ENCODE measurements at regions not wholly inside any gene's neighbourhood (a gene's known extent, or its start where the extent isn't known, plus 50 kb on each side); places are given as distances from the start of the nearest gene placed in this dataset.
"Not testable (repeated sequence)": the region's sequence is repeated elsewhere in the genome, so short reads cannot be mapped to it uniquely, and the experiment has no call there.

- no peak for DNase-seq
Measured at GRCh38 chr3:104180906-104181305, 1185.8 kb upstream of the ALCAM start.

- DNase-seq, result no peak
Measured at GRCh38 chr3:104190681-104191080, 1176.0 kb upstream of the ALCAM start.

DNA sequence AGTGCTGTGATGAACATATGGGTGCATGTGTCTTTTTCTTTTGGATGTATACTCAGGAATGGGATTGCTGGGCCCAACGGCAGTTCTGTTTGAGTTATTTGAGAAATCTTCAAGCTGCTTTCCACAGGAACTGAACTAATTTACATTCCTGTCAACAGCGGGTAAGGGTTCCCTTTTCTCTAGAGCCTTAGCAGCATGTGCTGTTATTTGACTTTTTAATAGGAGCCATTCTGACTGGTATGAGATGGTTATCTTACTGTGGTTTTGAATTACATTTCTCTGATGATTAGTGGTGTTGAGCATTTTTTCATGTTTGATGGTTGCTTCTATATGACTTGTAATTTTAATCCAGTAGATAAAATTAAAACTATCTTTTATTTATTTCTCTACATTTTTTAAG, 1168.6 kb upstream of the ALCAM start:
- DNase-seq, result no peak

GRCh38 chr3:104206925-104207324, 1159.8 kb upstream of the ALCAM start:
- DNase-seq, result no peak

- DNase-seq, result no peak
Measured at GRCh38 chr3:104214277-104214676, 1152.4 kb upstream of the ALCAM start.

GRCh38 chr3:104214937-104215336, 1151.8 kb upstream of the ALCAM start:
- no peak for DNase-seq

- not testable (repeated sequence) for DNase-seq
Measured at GRCh38 chr3:104219046-104219445, 1147.7 kb upstream of the ALCAM start.

DNA sequence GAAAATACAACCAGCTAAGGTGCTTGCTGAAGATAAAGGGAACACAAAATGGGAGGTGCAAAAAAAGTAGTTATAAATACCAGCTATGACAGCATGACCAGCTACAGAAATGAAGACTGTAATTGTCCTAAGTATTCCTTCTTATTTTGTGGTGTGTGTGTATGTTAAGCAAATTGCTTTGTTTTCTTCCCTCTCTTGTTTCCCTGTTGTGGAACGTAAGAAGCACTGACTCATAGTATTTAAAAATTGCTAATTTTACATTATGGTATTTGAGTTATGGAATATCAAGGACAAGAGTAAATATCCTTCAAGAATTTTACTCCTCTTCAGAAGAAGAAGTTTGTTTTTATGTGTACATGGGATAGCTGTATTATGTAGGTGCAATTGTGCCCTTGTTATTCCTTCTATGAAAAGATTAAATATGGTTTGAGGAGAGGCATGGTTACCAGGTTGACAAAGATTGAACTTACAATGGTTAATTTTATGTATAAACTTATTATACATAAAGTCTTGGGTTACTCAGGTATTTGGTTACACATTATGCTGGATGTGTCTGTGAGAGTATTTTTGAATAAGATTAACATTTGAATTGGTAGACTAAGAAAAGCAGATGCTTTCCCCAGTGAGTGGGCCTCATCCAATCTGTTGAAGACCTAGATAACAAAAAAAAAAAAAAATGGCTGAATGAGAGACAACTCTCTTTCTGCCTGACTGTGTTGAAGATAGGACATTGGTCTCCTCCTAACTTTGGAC, 1132.1 kb upstream of the ALCAM start:
- DNase-seq, result no peak

DNA sequence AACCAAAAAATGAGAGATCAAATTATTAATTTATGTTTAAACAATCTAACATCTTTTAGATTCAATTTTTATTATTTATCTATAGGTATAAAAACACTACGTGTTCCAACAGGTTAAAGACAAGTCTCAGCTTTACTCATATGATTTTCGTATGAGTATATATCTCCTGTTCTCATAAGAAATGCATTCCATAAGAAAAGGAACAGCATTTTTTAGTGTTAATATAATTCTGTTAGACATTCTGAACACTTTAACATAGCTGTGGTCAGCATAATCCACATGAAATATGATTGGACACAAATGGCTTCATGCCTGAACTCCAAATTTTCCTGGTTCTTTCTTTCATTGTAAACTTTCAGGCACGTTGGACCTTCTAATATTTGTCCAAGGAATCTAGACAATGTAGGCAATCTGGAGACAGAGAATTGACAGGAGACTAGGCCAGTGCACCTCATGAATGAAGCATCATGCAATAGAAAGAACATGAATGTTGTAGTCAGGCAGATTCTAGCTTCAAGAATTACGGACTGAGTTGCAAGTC, 1122.0 kb upstream of the ALCAM start:
- DNase-seq, result no peak

- no peak for DNase-seq
Measured at GRCh38 chr3:104245261-104245660, 1121.4 kb upstream of the ALCAM start.

- no peak for DNase-seq
Measured at GRCh38 chr3:104245981-104246380, 1120.7 kb upstream of the ALCAM start.

DNA sequence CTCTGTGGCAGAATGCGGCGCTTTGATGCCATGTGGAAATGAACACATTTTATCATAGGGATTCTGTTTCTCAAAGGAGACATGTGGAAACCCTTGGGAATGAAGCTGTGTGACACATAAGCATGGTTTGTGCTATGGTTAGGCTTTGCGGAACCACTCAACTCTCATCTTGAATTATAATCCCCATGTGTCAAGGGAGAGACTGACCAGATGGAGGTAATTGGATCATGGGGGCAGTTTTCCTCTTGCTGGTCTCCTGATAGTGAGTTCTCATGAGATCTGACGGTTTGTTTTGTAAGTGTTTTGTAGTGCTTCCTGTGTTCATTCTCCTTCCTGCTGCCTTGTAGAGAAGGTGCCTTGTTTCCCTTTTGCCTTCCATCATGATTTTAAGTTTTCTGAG, 1109.2 kb upstream of the ALCAM start:
- no peak for DNase-seq

DNA sequence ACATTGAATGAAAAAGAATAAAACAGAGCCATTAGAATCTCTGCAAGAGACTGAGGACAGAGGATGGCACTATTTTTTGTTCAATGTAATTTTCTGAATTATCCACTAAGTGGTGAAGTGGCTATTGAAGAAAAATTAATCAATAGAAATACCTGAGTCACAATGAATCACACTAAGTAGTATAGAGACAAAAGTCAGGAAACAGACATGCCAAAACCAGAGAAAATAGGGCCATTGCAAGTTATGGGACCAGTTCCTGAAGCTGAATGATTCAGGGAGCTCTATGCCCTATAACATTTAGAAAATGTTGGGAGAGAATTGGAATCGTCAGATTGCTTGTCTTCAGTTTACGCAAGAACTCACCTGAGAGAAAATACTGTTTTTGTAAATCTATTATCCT, 1103.2 kb upstream of the ALCAM start:
- no peak for DNase-seq

GRCh38 chr3:104266219-104266618, 1100.5 kb upstream of the ALCAM start:
- DNase-seq, result not testable (repeated sequence)

- no peak for DNase-seq
Measured at GRCh38 chr3:104269771-104270170, 1096.9 kb upstream of the ALCAM start.

GRCh38 chr3:104273046-104273649, 1093.6 kb upstream of the ALCAM start:
- DNase-seq, result no peak

DNA sequence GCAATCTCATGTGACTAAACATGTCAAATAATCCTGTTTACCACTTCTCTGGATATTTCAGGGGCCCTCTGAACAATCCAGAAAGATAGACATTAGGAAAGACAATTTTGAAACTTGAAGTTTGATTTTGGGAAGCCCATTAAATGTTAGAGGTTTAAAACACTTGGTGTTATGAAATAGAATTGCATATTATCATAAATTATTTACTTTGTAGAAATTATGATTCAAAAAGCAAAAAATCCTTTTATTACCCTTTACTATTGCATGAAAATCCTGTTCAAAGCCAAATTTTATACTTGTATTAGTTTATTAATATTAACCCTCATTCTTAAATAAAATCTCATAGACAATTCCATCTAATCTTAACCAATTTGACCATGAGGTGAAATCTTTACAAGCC, 1091.5 kb upstream of the ALCAM start:
- DNase-seq, result no peak

DNA sequence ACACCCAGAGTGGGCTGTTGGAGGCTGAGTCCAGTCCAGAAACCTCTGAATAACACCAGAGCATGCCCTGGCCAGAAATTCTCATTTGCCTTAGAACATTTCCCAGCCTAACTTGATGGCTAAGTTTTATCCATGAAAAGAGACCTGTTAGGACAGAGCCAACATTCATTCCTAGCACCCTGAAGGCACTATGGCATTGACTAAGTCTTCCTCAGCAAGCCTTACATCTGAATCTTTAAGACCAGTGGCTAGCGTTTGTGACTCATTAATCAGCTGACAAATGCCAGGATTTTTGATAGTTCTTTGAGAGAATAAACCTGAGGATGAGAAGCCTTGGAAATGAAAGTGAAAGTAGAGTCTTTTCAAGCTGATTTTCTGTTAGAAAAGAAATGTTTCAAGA, 1087.1 kb upstream of the ALCAM start:
- DNase-seq, result peak; percentile 26

DNA sequence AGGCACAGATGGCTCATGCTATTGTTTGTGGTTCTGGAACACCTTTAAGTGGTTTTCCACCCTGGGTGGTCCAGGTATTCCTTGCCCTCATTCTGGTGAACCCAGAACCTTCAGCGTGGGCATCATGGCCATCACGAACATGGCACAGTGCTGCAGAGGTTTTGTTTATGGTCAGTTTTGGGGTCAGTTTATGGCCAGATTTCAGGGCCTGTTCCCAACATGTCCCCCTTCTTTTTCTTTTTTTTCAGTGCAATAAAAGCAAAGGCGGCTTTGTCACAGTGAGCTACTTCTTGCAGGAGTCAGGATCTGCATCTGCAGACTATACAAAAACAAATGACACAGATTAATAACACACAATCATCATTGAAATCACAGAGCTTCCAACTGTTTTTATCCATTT, 1085.0 kb upstream of the ALCAM start:
- no peak for DNase-seq

GRCh38 chr3:104286645-104287044, 1080.1 kb upstream of the ALCAM start:
- no peak for DNase-seq

- peak; percentile 6 for DNase-seq
Measured at GRCh38 chr3:104291437-104291851, 1075.3 kb upstream of the ALCAM start.

DNA sequence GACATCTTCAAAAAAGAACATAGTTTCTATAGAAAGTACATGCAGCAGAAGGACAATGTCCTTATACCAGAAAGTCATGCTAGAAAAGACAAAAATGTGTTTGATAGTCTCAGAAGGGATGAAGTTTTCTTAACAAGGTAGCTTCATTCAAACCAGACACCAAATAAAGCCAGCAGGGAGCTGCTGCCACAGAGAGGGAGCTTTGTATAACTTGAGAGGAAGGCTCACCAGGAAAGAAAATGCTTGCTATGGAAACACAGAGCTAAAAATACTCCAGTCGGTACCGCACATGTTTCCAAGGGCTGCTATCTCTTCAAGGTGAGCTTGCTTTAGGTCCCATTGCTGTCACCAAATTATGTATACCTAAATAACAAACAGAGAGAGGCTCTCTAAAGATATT, 1074.8 kb upstream of the ALCAM start:
- DNase-seq, result no peak

DNA sequence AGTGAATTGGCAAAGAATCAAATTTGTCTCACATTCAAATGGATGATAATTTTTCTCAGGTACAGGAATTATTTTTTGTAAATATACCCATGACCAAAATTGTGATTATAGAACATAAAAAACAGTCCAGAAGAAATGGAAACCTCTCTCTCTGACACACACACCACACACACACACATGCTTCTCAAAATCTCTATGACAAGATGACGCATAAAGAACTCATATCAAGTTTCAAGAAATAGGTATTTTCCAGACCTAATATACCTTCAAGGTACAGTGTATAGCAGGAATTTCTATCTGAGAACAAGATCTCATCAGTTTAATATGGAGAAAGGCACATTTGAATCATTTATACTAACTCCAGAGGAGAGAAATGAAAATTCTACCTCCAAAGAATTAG, 1069.1 kb upstream of the ALCAM start:
- no peak for DNase-seq

DNA sequence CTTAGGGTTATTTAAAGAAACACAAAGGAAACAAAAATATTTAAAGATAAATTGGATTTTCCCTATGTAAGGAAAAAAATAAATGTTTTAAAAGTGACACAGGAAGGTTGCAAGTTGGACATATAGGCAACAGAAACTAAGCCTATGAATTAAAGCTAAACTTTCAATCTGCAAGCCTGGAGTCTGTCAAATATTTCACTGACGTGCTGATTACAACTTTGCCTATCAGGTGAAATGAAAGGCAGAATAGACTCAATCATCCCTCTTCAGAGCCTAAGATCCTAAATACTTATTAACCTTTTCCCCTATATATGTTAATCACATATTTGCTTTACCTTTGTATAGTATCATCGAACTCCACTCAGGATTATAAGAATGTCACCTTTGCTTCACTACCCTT, 1068.0 kb upstream of the ALCAM start:
- DNase-seq, result no peak

GRCh38 chr3:104316118-104316517, 1050.6 kb upstream of the ALCAM start:
- DNase-seq, result no peak

Data from CD4-positive, alpha-beta T cell treated with Interleukin-17A for 1 hour (primary cell).